Neural crest cell (in vitro differentiated cells): ENCODE measurements at regions not wholly inside any gene's neighbourhood (a gene's known extent, or its start where the extent isn't known, plus 50 kb on each side); places are given as distances from the start of the nearest gene placed in this dataset.
"Not testable (repeated sequence)": the region's sequence is repeated elsewhere in the genome, so short reads cannot be mapped to it uniquely, and the experiment has no call there.

Source experiments
- DNase-seq: peaks from one replicate; pipeline ENCODE4 v3.0.0; 2021; ENCODE audit warnings: low read depth, mixed read lengths, low spot score
- H3K27ac Mint-ChIP-seq: one replicate; pipeline ENCODE4 v1.8.0; 2021; ENCODE audit warnings: mild to moderate bottlenecking, mixed read lengths; ENCODE audit not compliant: unreplicated experiment
- H3K27me3 Mint-ChIP-seq: 2 replicates; pipeline ENCODE4 v1.8.0; 2021; ENCODE audit warnings: low read depth, mild to moderate bottlenecking, mixed read lengths
- H3K36me3 Mint-ChIP-seq: 2 replicates; pipeline ENCODE4 v1.8.0; 2021; ENCODE audit warnings: low read depth, mild to moderate bottlenecking, mixed read lengths
- H3K4me1 Mint-ChIP-seq: 2 replicates; pipeline ENCODE4 v1.8.0; 2021; ENCODE audit warnings: mixed read lengths
- H3K4me3 Mint-ChIP-seq: one replicate; pipeline ENCODE4 v1.8.0; 2021; ENCODE audit warnings: mild to moderate bottlenecking, mixed read lengths
- H3K9me3 Mint-ChIP-seq: 2 replicates; pipeline ENCODE4 v1.8.0; 2021; ENCODE audit warnings: mixed read lengths
- CTCF ChIP-seq: fragments of 200-600 bp; sonication (generic); conservative IDR thresholded peaks from 2 replicates; pipeline ENCODE4 v1.5.0; 2021; ENCODE audit warnings: antibody characterized with exemption, mild to moderate bottlenecking

GRCh38 chr20:53866794-53867740, 203.3 kb downstream of the BCAS1 start:
- DNase-seq, result no peak
- no peaks in the 10 kb centered on the region for H3K36me3 Mint-ChIP-seq
- H3K4me3 Mint-ChIP-seq, result peak overlapping the region; percentile 18
- H3K27ac Mint-ChIP-seq, result peak overlapping the region; percentile 65
- no peaks in the 10 kb centered on the region for H3K27me3 Mint-ChIP-seq
- no peaks in the 10 kb centered on the region for H3K9me3 Mint-ChIP-seq
- H3K4me1 Mint-ChIP-seq, result peaks cover 71% of the 10 kb centered on the region
- no peak for TF ChIP-seq CTCF

DNA sequence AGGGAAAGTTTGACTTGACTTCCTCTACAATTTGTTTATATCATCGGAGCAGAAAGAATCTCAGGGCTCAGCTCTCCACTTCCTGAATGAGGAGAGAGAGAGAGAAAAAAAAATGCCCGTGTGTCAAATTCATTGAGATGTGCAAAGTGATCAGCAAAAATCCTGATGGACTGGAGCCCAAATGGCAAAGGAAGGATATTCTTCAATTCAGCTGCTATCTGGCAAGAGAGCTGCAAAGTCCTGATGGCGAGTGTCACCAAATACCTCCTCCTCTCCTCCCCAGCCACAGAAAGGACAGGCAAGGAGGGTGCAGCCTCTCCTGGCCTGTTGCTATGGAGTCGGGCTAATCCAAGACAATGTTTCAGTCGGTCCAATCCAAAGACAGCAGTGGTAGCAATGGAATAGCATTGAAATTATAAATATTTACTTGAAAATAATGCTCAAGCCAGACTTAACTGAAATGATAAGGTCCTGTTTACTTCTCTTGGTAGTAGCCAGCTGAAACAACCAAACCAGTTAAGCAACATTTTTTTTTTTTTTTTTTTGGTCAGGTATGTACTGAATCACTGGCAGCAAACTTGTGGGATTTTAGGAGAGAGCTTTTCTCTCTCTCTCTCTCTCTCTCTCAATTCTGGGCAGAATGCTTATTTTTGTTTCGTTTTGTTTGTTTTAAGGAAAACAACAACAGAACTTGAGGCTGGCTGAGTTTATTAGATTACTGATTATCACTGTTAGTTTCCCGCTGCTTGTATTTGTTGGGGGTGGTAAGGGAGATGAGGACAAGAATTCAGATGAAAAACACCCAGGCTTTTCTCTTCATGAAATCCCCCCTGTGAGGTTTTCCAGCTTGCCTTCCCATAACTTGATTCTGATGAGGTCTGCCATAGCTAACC, 204.2 kb downstream of the BCAS1 start:
- Mint-ChIP-seq H3K27ac (peak overlapping the region; percentile 95), H3K36me3 (no peaks in the 10 kb centered on the region), H3K9me3 (no peaks in the 10 kb centered on the region)

GRCh38 chr20:53864765-53865683, 205.4 kb downstream of the BCAS1 start:
- H3K27ac Mint-ChIP-seq, H3K27me3 Mint-ChIP-seq, H3K36me3 Mint-ChIP-seq, H3K9me3 Mint-ChIP-seq, DNase-seq: not testable (repeated sequence)
- Mint-ChIP-seq H3K4me1 (peaks cover 70% of the 10 kb centered on the region), H3K4me3 (peak overlapping the region; percentile 7)

More for the DNA sequence above, 204.2 kb downstream of the BCAS1 start:
- TF ChIP-seq CTCF, result no peak
- H3K4me1 Mint-ChIP-seq, result peaks cover 71% of the 10 kb centered on the region
- H3K27me3 Mint-ChIP-seq, result no peaks in the 10 kb centered on the region
- peak overlapping the region; percentile 72 for H3K4me3 Mint-ChIP-seq
- no peak for DNase-seq

DNA sequence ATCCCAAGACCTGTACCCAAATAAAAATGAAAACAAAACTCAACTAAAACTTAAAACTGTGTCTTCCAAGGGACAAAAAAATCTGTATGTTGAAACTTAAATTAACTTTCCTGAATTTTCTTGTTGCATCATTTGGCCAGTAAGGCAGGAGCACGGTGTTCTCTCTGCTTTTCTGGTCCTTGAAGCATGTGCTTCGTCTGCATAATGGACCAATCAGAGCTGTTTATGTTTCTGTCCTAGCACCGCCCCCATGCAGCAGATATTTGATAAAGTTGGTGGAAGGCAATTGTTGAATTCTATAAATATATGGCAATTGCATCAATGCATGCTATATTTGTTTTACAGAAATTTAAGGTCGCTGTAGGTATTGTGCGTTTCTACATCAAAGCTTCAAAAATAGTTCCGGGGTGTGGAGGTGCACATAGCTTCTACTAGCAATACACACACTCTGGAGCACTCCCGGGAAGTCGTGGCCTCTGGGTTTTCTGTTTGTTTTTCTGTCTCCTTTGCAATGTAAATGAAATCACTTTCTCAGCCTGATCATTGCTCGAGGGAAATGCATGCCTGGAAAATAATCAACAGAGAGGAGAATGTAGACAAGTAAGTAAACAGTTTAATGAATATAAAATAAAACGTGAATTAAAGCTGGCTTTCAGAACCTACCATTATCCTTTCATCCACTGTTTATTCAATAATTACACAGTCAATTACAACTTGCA, 206.3 kb downstream of the BCAS1 start:
- not testable (repeated sequence) for H3K27me3 Mint-ChIP-seq, H3K9me3 Mint-ChIP-seq, H3K36me3 Mint-ChIP-seq, DNase-seq
- Mint-ChIP-seq H3K27ac (peak overlapping the region; percentile 44), H3K4me1 (peaks cover 63% of the 10 kb centered on the region), H3K4me3 (peak overlapping the region; percentile 47)

DNA sequence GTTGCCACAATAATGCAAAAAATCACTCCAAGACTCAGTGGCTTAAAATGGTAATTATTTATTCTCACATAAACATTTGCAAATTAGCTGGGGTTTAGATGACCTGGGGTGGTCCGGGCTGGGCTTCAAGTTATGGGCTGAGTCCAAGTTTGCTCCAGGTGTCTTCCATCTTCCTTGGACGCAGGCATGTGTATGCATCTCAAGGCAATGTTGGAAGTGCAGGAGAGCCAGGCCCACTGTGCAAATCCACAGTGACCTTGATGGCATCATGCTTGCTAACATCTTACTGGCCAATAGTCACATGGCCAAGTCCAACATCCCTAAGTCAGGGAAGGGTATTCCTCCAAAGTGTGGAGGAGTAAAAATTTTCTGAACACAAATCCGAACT, 206.9 kb downstream of the BCAS1 start:
- not testable (repeated sequence) for H3K36me3 Mint-ChIP-seq, DNase-seq, H3K27ac Mint-ChIP-seq, H3K27me3 Mint-ChIP-seq, H3K4me3 Mint-ChIP-seq, H3K9me3 Mint-ChIP-seq
- H3K4me1 Mint-ChIP-seq, result peaks cover 63% of the 10 kb centered on the region

- not testable (repeated sequence) for H3K36me3 Mint-ChIP-seq, H3K27ac Mint-ChIP-seq, DNase-seq, H3K9me3 Mint-ChIP-seq, H3K4me3 Mint-ChIP-seq, H3K27me3 Mint-ChIP-seq
- peaks cover 64% of the 10 kb centered on the region for H3K4me1 Mint-ChIP-seq
These were observed 207.4 kb downstream of the BCAS1 start for GRCh38 chr20:53863039-53863438.

- H3K4me3 Mint-ChIP-seq, H3K27ac Mint-ChIP-seq, H3K36me3 Mint-ChIP-seq, DNase-seq, H3K27me3 Mint-ChIP-seq, H3K9me3 Mint-ChIP-seq: not testable (repeated sequence)
- H3K4me1 Mint-ChIP-seq, result peaks cover 64% of the 10 kb centered on the region
These were observed 207.9 kb downstream of the BCAS1 start for GRCh38 chr20:53862490-53862889.

DNA sequence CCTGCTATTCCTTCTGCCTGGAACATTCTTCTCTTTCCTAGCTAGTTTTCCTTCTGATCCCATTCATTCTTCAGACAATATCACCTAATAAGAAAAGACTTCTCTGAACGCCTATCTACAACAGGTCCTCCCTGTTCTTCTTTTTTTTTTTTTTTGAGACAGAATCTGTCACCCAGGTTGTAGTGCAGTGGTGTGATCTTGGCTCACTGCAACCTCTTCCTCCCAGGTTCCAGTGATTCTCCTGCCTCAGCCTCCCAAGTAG, 208.3 kb downstream of the BCAS1 start:
- not testable (repeated sequence) for H3K27ac Mint-ChIP-seq, H3K27me3 Mint-ChIP-seq, DNase-seq, H3K36me3 Mint-ChIP-seq, H3K4me3 Mint-ChIP-seq, H3K9me3 Mint-ChIP-seq
- peaks cover 61% of the 10 kb centered on the region for H3K4me1 Mint-ChIP-seq
